ENCODE measurements at regions not wholly inside any gene's neighbourhood (a gene's known extent, or its start where the extent isn't known, plus 50 kb on each side); places are given as distances from the start of the nearest gene placed in this dataset.

DNA sequence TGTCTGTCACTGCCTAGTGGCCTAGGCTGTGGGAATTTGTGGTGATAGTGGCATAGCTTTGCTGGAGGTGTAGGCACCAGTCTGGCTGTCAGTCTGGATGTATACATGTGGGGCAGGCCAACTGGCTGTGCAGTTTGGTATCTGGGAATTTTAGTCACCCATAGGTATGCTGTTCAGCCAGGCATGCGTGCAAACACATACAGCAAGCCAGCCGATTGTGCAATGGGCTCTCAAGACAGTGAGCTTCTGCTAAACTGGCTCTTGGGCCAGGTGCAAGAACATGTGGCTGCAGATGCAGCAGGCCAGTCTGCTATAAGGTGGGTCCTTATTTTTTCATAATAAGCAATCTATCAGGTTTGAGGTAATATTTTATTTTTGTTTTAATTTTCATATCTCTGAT lies 87.1 kb upstream of the PLSCR5 start:
- no peaks in the 10 kb centered on the region for H3K9me3 ChIP-seq
- no peak for TF ChIP-seq POLR2A (IDR thresholded peaks at IDR 0.05)
- TF ChIP-seq, protein P1, sequence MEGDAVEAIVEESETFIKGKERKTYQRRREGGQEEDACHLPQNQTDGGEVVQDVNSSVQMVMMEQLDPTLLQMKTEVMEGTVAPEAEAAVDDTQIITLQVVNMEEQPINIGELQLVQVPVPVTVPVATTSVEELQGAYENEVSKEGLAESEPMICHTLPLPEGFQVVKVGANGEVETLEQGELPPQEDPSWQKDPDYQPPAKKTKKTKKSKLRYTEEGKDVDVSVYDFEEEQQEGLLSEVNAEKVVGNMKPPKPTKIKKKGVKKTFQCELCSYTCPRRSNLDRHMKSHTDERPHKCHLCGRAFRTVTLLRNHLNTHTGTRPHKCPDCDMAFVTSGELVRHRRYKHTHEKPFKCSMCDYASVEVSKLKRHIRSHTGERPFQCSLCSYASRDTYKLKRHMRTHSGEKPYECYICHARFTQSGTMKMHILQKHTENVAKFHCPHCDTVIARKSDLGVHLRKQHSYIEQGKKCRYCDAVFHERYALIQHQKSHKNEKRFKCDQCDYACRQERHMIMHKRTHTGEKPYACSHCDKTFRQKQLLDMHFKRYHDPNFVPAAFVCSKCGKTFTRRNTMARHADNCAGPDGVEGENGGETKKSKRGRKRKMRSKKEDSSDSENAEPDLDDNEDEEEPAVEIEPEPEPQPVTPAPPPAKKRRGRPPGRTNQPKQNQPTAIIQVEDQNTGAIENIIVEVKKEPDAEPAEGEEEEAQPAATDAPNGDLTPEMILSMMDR (IDR thresholded peaks at IDR 0.05) = no peak
- no peaks in the 10 kb centered on the region for H3K4me1 ChIP-seq
- no CpG with 5 or more reads among the region's 2 CpGs for WGBS (ENCODE audit: insufficient coverage, low coverage, low lambda C conversion rate, missing lambda C conversion rate)
- no peak overlapping the region for H3K4me3 ChIP-seq
- intact Hi-C loops (cut with DNase I) = no loop called here
- no peaks in the 10 kb centered on the region for H3K36me3 ChIP-seq
- H3K27ac ChIP-seq = no peak overlapping the region
- H3K27me3 ChIP-seq = no peaks in the 10 kb centered on the region
- DNase-seq (no peak), ATAC-seq (no peak)

DNA sequence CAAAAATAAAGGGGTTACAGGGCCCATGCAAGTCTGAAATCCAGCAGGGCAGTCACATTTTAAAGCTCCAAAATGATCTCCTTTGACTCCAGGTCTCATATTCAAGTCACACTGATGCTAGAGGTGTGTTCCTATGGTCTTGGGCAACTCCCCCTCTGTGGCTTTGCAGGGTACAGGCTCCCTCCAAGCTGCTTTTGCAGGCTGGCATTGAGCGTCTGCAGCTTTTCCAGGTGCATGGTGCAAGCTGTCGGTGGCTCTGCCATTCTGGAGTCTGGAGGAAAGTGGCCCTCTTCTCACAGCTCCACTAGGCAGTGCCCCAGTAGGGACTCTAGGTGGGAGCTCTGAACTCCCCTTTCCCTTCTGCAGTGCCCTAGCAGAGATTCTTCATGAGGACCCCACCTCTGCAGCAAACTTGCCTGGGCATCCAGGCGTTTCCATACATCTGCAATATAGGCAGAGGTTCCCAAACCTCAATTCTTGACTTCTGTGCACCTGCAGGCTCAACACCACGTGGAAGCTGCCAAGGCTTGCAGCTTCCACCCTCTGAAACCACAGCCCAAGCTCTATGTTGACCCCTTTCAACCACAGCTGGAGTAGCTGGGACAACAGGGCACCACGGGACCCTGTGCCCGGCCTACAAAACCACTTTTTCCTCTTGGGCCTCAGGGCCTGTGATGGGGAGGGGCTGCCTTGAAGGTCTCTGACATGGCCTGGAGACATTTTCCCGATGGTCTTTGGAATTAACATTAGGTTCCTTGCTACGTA lies 80.1 kb upstream of the PLSCR5 start:
- ATAC-seq = no peak
- H3K4me1 ChIP-seq = no peaks in the 10 kb centered on the region
- H3K36me3 ChIP-seq = no peaks in the 10 kb centered on the region
- no peak overlapping the region for H3K4me3 ChIP-seq
- H3K27ac ChIP-seq = no peak overlapping the region
- no peaks in the 10 kb centered on the region for H3K27me3 ChIP-seq
- no peak for DNase-seq
- H3K9me3 ChIP-seq = no peaks in the 10 kb centered on the region
- intact Hi-C loops (cut with DNase I) = no loop called here
- TF ChIP-seq, protein P1 (IDR thresholded peaks at IDR 0.05) = no peak
- TF ChIP-seq POLR2A (IDR thresholded peaks at IDR 0.05) = no peak
- 55% methylated on average over 4 of the region's 8 CpGs for WGBS (ENCODE audit: insufficient coverage, low coverage, low lambda C conversion rate, missing lambda C conversion rate)

DNA sequence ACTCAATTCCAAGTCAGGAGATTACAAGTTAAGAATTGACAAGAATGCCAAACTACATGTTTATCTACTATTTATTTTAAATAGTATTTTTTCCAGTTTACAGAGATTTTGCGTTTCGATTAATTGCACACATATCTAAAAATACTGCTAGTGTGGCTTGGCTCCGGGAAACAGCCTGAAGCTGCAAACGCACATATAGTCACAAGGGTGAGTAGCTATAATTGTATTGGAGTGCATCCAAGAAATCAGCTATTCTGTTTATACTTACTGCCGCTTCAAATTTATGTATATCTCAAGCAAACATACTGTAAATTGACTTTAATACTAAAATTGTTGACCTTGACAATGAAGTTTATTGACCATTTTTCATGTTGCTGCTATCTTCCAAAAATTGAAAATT lies 77.0 kb upstream of the PLSCR5 start:
- ATAC-seq (no peak), DNase-seq (no peak)
- H3K36me3 ChIP-seq = no peaks in the 10 kb centered on the region
- H3K27me3 ChIP-seq = no peaks in the 10 kb centered on the region
- 54% methylated on average over 5 of the region's 5 CpGs for WGBS (ENCODE audit: insufficient coverage, low coverage, low lambda C conversion rate, missing lambda C conversion rate)
- no peak overlapping the region for H3K4me3 ChIP-seq
- no peaks in the 10 kb centered on the region for H3K4me1 ChIP-seq
- H3K9me3 ChIP-seq = no peaks in the 10 kb centered on the region
- intact Hi-C loops (cut with DNase I) = no loop called here
- TF ChIP-seq, protein P1 (IDR thresholded peaks at IDR 0.05) = no peak
- TF ChIP-seq POLR2A (IDR thresholded peaks at IDR 0.05) = no peak
- no peak overlapping the region for H3K27ac ChIP-seq

DNA sequence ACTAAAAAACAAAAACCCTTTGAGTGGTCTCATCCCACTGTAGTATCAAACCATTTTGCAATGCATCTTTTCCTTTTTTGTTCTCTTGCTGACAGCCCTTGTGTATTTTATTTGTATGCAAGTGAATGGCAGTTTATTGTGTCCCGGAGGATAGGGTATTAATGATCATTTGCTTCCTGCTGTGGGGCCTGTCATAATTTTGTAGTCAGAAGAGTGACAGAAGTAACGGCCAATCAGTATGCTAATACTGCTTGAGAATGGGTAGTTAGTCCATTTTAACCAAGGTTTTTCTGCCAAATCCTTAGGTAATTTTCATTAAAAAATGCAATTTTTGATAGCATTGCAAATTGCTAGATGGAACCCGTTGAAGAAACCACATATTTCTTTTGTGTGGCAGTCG lies 75.5 kb upstream of the PLSCR5 start:
- H3K4me1 ChIP-seq = no peaks in the 10 kb centered on the region
- H3K27ac ChIP-seq = no peak overlapping the region
- H3K9me3 ChIP-seq = peaks cover 0 to under 1% (median 0%) of the 10 kb centered on the region in 4 donors
- intact Hi-C loops (cut with DNase I) = no loop called here
- TF ChIP-seq POLR2A (IDR thresholded peaks at IDR 0.05) = no peak
- TF ChIP-seq, protein P1 (IDR thresholded peaks at IDR 0.05) = no peak
- ATAC-seq = no peak
- no peaks in the 10 kb centered on the region for H3K27me3 ChIP-seq
- DNase-seq = no peak
- 54% methylated on average over 4 of the region's 4 CpGs for WGBS (ENCODE audit: insufficient coverage, low coverage, low lambda C conversion rate, missing lambda C conversion rate)
- H3K4me3 ChIP-seq = no peak overlapping the region
- H3K36me3 ChIP-seq = no peaks in the 10 kb centered on the region

Measured in right lobe of liver (tissue), 6 donors.